C4-2B (cell line): ENCODE measurements at regions not wholly inside any gene's neighbourhood (a gene's known extent, or its start where the extent isn't known, plus 50 kb on each side); places are given as distances from the start of the nearest gene placed in this dataset.
"Not testable (repeated sequence)": the region's sequence is repeated elsewhere in the genome, so short reads cannot be mapped to it uniquely, and the experiment has no call there.

Experiments used
- ZFX ChIP-seq: fragments of 450-650 bp; IDR thresholded peaks from 2 replicates; pipeline ENCODE4 v1.6.1; 2017
- TF ChIP-seq, protein P1 (sequence below): fragments of 450-650 bp; conservative IDR thresholded peaks from 2 replicates; pipeline ENCODE4 v1.5.1; 2017; ENCODE audit warnings: mild to moderate bottlenecking

DNA sequence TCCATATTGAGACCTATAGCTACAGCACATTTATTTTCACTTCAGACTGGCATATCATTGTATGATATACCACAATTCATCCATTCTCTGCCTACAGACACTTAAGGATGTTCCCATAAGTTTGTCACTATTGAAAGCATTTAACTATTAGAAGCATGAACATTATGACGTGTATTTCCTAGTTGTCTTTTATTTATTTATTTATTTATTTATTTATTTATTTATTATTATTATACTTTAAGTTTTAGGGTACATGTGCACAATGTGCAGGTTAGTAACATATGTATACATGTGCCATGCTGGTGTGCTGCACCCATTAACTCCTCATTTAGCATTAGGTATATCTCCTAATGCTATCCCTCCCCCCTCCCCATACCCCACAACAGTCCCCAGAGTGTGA is 448.0 kb downstream of the TMEM232 start:
- TF ChIP-seq, protein P1, sequence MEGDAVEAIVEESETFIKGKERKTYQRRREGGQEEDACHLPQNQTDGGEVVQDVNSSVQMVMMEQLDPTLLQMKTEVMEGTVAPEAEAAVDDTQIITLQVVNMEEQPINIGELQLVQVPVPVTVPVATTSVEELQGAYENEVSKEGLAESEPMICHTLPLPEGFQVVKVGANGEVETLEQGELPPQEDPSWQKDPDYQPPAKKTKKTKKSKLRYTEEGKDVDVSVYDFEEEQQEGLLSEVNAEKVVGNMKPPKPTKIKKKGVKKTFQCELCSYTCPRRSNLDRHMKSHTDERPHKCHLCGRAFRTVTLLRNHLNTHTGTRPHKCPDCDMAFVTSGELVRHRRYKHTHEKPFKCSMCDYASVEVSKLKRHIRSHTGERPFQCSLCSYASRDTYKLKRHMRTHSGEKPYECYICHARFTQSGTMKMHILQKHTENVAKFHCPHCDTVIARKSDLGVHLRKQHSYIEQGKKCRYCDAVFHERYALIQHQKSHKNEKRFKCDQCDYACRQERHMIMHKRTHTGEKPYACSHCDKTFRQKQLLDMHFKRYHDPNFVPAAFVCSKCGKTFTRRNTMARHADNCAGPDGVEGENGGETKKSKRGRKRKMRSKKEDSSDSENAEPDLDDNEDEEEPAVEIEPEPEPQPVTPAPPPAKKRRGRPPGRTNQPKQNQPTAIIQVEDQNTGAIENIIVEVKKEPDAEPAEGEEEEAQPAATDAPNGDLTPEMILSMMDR: not testable (repeated sequence)
- not testable (repeated sequence) for TF ChIP-seq ZFX
